Endothelial cell of umbilical vein (primary cell): ENCODE measurements at regions not wholly inside any gene's neighbourhood (a gene's known extent, or its start where the extent isn't known, plus 50 kb on each side); places are given as distances from the start of the nearest gene placed in this dataset.

Experiments used
- BruUV-seq: library from RNA; stranded (reverse); fragments of 400-500 nt; replicated peaks from 2 replicates; lab custom pipeline; 2021; lab: Mats Ljungman, UMichigan
- CTCF ChIA-PET: fragments of 300-600, 350-600 bp; sonication (Branson Sonifier 250); formaldehyde crosslinking; loops from one replicate; lab custom pipeline; 2021; ENCODE audit warnings: antibody characterized with exemption, inconsistent platforms; lab: Charles Lee
- POLR2A ChIA-PET: fragments of 300-600, 350-600 bp; sonication (Branson Sonifier 250); formaldehyde crosslinking; loops from one replicate; lab custom pipeline; 2021; ENCODE audit warnings: antibody characterized with exemption, inconsistent platforms; lab: Charles Lee
- DNase-seq: peaks from one replicate; pipeline ENCODE4 v3.0.0-alpha.2; 2011; ENCODE audit warnings: low read depth, low spot score
- FAIRE-seq: peaks from 2 replicates; lab custom pipeline; 2011; peaks lifted over from hg19 to GRCh38; lab: Jason Lieb, UNC
- H2AFZ ChIP-seq: 2 replicates; pipeline ENCODE4 v1.6.0; 2012; ENCODE audit warnings: low read depth, low read length, control low read depth, inconsistent platforms
- H3K27ac ChIP-seq: 2 replicates; pipeline ENCODE4 v1.5.1; 2011; ENCODE audit warnings: low read depth, mild to moderate bottlenecking, control low read depth, low read length, moderate library complexity; ENCODE audit not compliant: insufficient read depth
- H3K27me3 ChIP-seq, 2 experiments: 2 replicates each; pipeline versions ENCODE4 v1.6.0 to v1.6.1; 2011; ENCODE audit warnings: low read length in 2 of 2, mixed read lengths in 1 of 2; ENCODE audit not compliant: control insufficient read depth in 2 of 2, insufficient read depth in 2 of 2
- H3K36me3 ChIP-seq, 2 experiments: 2 replicates in 1 of 2; 3 replicates in 1 of 2; pipeline ENCODE4 v1.5.1; 2011; ENCODE audit warnings: low read length in 2 of 2, mild to moderate bottlenecking in 1 of 2, moderate library complexity in 1 of 2; ENCODE audit not compliant: control insufficient read depth in 2 of 2, insufficient read depth in 2 of 2; ENCODE audit errors: extremely low read depth in 1 of 2
- H3K4me1 ChIP-seq: 3 replicates; pipeline ENCODE4 v1.5.1; 2011; ENCODE audit warnings: mild to moderate bottlenecking, low read length; ENCODE audit not compliant: control insufficient read depth, insufficient read depth; ENCODE audit errors: extremely low read depth
- H3K4me2 ChIP-seq: 2 replicates; pipeline ENCODE4 v1.6.1; 2011; ENCODE audit warnings: low read length, control low read depth, mixed read lengths; ENCODE audit not compliant: insufficient read depth
- H3K4me3 ChIP-seq, 3 experiments: fragments of 200-600 bp in 1 of 3; sonication (generic), shearing (Covaris generic) in 1 of 3; replicated peaks in 1 of 3; 2 replicates each; pipeline ENCODE4 v1.5.1; 2011 to 2016; ENCODE audit warnings: control low read depth in 3 of 3, low read length in 3 of 3, mild to moderate bottlenecking in 2 of 3, inconsistent platforms in 1 of 3, low read depth in 1 of 3, moderate library complexity in 1 of 3; ENCODE audit not compliant: insufficient read depth in 1 of 3
- H3K79me2 ChIP-seq: 2 replicates; pipeline ENCODE4 v1.6.0; 2012; ENCODE audit warnings: low read length, inconsistent platforms; ENCODE audit not compliant: control insufficient read depth, insufficient read depth
- H3K9ac ChIP-seq: replicated peaks from 2 replicates; pipeline ENCODE3; 2011; ENCODE audit warnings: low read length, control low read depth; ENCODE audit not compliant: insufficient read depth; ENCODE audit errors: extremely low read depth
- H3K9me1 ChIP-seq: replicated peaks from 3 replicates; pipeline ENCODE4 v1.6.0; 2011; ENCODE audit warnings: mild to moderate bottlenecking, low read length; ENCODE audit not compliant: control insufficient read depth, insufficient read depth; ENCODE audit errors: extremely low read depth
- H3K9me3 ChIP-seq: replicated peaks from 2 replicates; pipeline ENCODE4 v1.5.1; 2012; ENCODE audit warnings: low read length, inconsistent platforms; ENCODE audit not compliant: control insufficient read depth, insufficient read depth
- H4K20me1 ChIP-seq: replicated peaks from 2 replicates; pipeline ENCODE3; 2011; ENCODE audit warnings: mild to moderate bottlenecking, low read length; ENCODE audit not compliant: control insufficient read depth, insufficient read depth; ENCODE audit errors: extremely low read depth
- CTCF ChIP-seq, 2 donors: IDR thresholded peaks; 1 replicate in 1 of 2; 2 replicates in 1 of 2; pipeline ENCODE4 v1.5.1; 2011; ENCODE audit warnings: low read length in 2 of 2, mild to moderate bottlenecking in 2 of 2, moderate library complexity in 2 of 2, control low read depth in 1 of 2, inconsistent platforms in 1 of 2, low read depth in 1 of 2; ENCODE audit not compliant: insufficient read depth in 1 of 2; ENCODE audit errors: extremely low read depth in 1 of 2
- EZH2 ChIP-seq: IDR thresholded peaks from 2 replicates; pipeline ENCODE4 v1.6.1; 2012; ENCODE audit warnings: borderline replicate concordance, low read depth, mild to moderate bottlenecking, moderate library complexity, low read length, inconsistent platforms; ENCODE audit not compliant: severe bottlenecking
- FOS ChIP-seq: IDR thresholded peaks from 2 replicates; pipeline ENCODE4 v1.6.1; 2011; ENCODE audit warnings: mild to moderate bottlenecking, low read length, moderate library complexity, borderline replicate concordance; ENCODE audit not compliant: insufficient read depth
- GATA2 ChIP-seq: IDR thresholded peaks from 2 replicates; pipeline ENCODE4 v1.7.0; 2011; ENCODE audit warnings: low read depth, mild to moderate bottlenecking, moderate library complexity, mixed read lengths, low read length; ENCODE audit not compliant: insufficient read length, insufficient read depth
- JUN ChIP-seq: IDR thresholded peaks from 2 replicates; pipeline ENCODE4 v1.6.1; 2011; ENCODE audit warnings: borderline replicate concordance, low read depth; ENCODE audit not compliant: insufficient read length, insufficient read depth
- MAX ChIP-seq: IDR thresholded peaks from 2 replicates; pipeline ENCODE4 v1.6.1; 2011; ENCODE audit not compliant: insufficient read depth, insufficient read length
- MYC ChIP-seq: IDR thresholded peaks from one replicate; pipeline ENCODE4 v1.6.1; 2011; ENCODE audit warnings: mild to moderate bottlenecking, low read depth, low read length
- POLR2A ChIP-seq: IDR thresholded peaks from 2 replicates; pipeline ENCODE4 v1.6.1; 2012; ENCODE audit warnings: low read depth, mild to moderate bottlenecking, control low read depth, low read length
- POLR2AphosphoS5 ChIP-seq: IDR thresholded peaks from 2 replicates; pipeline ENCODE4 v1.6.1; 2012; ENCODE audit warnings: low read depth, mild to moderate bottlenecking, control low read depth, low read length, moderate library complexity; ENCODE audit not compliant: insufficient read depth
- dilution Hi-C: fragments of 300-500 bp; cut with MboI; formaldehyde crosslinking; loops from one replicate; pipeline ENCODE4 v1.15.0; 2019; ENCODE audit warnings: low sequenced_read_pairs; ENCODE audit not compliant: extremely low pct_ligation_motif_present
- intact Hi-C: fragments of 100-400 bp; cut with micrococcal nuclease; formaldehyde crosslinking; loops from one replicate; pipeline ENCODE4 v1.10.0; 2022

GRCh38 chr6:135784507-135784906 lies 67.0 kb upstream of the PDE7B start:
- H3K9me3 ChIP-seq, result no peaks in the 10 kb centered on the region
- no peaks in the 10 kb centered on the region for H3K4me1 ChIP-seq
- H4K20me1 ChIP-seq, result no peaks in the 10 kb centered on the region
- ChIA-PET CTCF (interaction anchor here (1.1 kb wide), 1 partner anchor 125 kb away, joined by 3 read pairs; no protein-coding TSS in a partner anchor), POLR2A (no interaction called here)
- FAIRE-seq, result no peak
- no peak overlapping the region for H2AFZ ChIP-seq
- H3K4me3 ChIP-seq, result no peak overlapping the region
- BruUV-seq, result no TSS peak
- no peaks in the 10 kb centered on the region for H3K9me1 ChIP-seq
- no peak overlapping the region for H3K9ac ChIP-seq
- TF ChIP-seq GATA2, result no peak
- no peak for TF ChIP-seq POLR2A
- TF ChIP-seq MYC, result no peak
- TF ChIP-seq MAX, result no peak
- no peak for TF ChIP-seq EZH2
- TF ChIP-seq FOS, result no peak
- TF ChIP-seq JUN, result no peak
- no peak for TF ChIP-seq POLR2AphosphoS5
- dilution Hi-C loops, result no loop called here
- H3K4me2 ChIP-seq, result no peak overlapping the region
- no peaks in the 10 kb centered on the region for H3K36me3 ChIP-seq
- no peak for DNase-seq
- H3K27me3 ChIP-seq, result no peaks in the 10 kb centered on the region
- no peaks in the 10 kb centered on the region for H3K79me2 ChIP-seq
- H3K27ac ChIP-seq, result no peak overlapping the region
- intact Hi-C loops, result no loop called here

- no peak for FAIRE-seq
- H3K9ac ChIP-seq, result no peak overlapping the region
- no peak overlapping the region for H2AFZ ChIP-seq
- no peak for DNase-seq
- BruUV-seq, result no TSS peak
- dilution Hi-C loops, result no loop called here
- no peaks in the 10 kb centered on the region for H3K9me1 ChIP-seq
- H4K20me1 ChIP-seq, result no peaks in the 10 kb centered on the region
- no peak overlapping the region for H3K4me2 ChIP-seq
- ChIA-PET CTCF (interaction anchor here (1.1 kb wide), 1 partner anchor 11 kb away, joined by 3 read pairs; no protein-coding TSS in a partner anchor), POLR2A (no interaction called here)
- H3K9me3 ChIP-seq, result no peaks in the 10 kb centered on the region
- H3K27me3 ChIP-seq, result no peaks in the 10 kb centered on the region
- no peaks in the 10 kb centered on the region for H3K4me1 ChIP-seq
- no peaks in the 10 kb centered on the region for H3K79me2 ChIP-seq
- intact Hi-C loops, result no loop called here
- TF ChIP-seq FOS (no peak), EZH2 (no peak), POLR2A (no peak), POLR2AphosphoS5 (no peak), MYC (no peak), JUN (no peak), MAX (no peak), GATA2 (no peak), CTCF (IDR thresholded peaks at IDR 0.05; ENCODE audit: extremely low read depth in 1 of 2, insufficient read depth in 1 of 2, low read depth in 1 of 2, low read length in 2 of 2) (no peak)
- H3K4me3 ChIP-seq, result no peak overlapping the region
- H3K36me3 ChIP-seq, result no peaks in the 10 kb centered on the region
- no peak overlapping the region for H3K27ac ChIP-seq
Observed at GRCh38 chr6:135789375-135790050, 62.0 kb upstream of the PDE7B start.
